Erythroblast (primary cell): ENCODE measurements at regions not wholly inside any gene's neighbourhood (a gene's known extent, or its start where the extent isn't known, plus 50 kb on each side); places are given as distances from the start of the nearest gene placed in this dataset.

Experiments used
- DNase-seq, 2 experiments: peaks; one replicate each; lab custom pipeline; 2025; lab: John Stamatoyannopoulos, UW
- GATA1 ChIP-seq: IDR thresholded peaks from 2 replicates; pipeline ENCODE4 v1.6.1; 2011; ENCODE audit warnings: low read depth, mild to moderate bottlenecking, control low read depth, low read length, moderate library complexity
- POLR2A ChIP-seq: IDR thresholded peaks from 2 replicates; pipeline ENCODE4 v1.6.1; 2011; ENCODE audit warnings: mild to moderate bottlenecking, low read length

GRCh38 chr17:52287611-52288010 lies 129.1 kb upstream of the CA10 start:
- TF ChIP-seq POLR2A (no peak), GATA1 (no peak)
- DNase-seq, result no peak

- TF ChIP-seq POLR2A (no peak), GATA1 (no peak)
- no peak for DNase-seq
These were observed 125.4 kb upstream of the CA10 start for GRCh38 chr17:52283872-52284271.

DNA sequence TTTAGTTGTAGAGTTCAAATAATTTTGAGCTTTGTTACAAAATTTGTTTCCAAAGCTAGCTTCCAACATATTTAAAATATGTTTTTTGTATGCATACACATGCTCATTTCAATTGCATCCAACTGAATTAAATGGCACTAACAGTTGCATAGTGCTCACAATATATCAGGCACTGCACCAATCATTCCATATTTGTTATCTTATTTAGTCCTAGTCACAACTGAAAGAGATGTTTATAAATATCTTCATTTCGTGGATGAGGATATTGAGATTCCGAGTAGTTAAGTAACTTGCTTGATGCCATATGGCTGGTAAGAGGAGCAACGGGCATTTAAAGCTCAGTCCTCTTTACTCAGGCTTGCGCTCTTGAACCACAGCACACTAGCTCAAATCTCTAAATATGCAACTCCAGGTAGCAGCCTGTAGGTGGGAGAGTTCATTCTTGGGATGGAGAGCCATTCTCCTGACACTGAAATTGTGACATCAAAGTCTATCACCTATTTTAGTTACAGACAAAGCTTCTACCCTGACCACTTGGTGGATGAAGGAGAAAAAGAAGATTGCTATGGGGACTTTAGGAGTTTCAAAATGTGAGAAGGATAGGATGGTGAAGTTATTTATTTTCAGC lies 118.0 kb upstream of the CA10 start:
- no peak for DNase-seq
- TF ChIP-seq GATA1 (no peak), POLR2A (no peak)

GRCh38 chr17:52271781-52272180 lies 113.3 kb upstream of the CA10 start:
- DNase-seq, result no peak
- TF ChIP-seq POLR2A, result no peak
- no peak for TF ChIP-seq GATA1

- no peak for DNase-seq
- TF ChIP-seq GATA1 (no peak), POLR2A (no peak)
These were observed 96.8 kb upstream of the CA10 start for GRCh38 chr17:52255347-52255746.

GRCh38 chr17:52244689-52245088 lies 86.2 kb upstream of the CA10 start:
- no peak for TF ChIP-seq POLR2A
- TF ChIP-seq GATA1, result no peak
- DNase-seq, result no peak

DNA sequence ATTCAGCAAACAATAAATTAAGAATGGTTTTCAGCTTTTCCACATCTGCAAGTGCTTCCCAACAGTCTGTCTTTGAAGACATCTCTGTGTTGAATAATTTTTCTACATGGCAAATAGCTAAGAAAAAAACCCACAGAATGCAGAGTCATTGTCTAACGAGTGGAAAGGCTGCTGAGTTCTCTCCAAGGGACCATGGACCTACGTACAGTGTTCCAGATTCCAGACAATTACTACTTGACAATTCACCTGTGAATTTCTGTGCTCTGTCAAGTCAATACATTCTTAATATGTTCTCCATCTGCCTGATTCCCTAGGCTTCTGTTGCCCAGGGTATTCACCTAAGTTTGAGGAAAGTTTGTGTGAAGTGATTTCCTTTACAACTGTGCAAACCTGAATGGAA lies 83.8 kb upstream of the CA10 start:
- DNase-seq, result no peak
- TF ChIP-seq POLR2A (no peak), GATA1 (no peak)

GRCh38 chr17:52237151-52237550 lies 78.6 kb upstream of the CA10 start:
- no peak for TF ChIP-seq GATA1
- TF ChIP-seq POLR2A, result no peak
- no peak for DNase-seq

DNA sequence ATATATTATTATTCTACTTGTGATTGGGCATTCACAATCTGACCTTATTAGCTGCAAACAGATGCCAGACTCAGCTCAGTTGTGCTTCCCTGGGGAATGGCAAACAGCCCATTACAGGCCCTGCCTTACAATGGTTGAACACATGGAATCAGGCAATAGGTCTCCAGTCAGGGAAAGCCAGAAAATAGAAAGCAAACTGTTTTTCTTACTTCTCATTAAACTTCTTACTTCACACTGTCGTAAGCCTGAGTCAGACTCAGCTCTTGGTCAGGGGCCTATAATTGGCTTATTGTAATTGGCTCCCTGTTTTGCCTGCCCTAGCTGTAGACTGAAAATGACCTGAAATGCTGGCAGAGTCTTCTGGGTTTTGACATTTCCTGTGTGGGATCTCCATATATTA lies 77.0 kb upstream of the CA10 start:
- TF ChIP-seq GATA1, result no peak
- TF ChIP-seq POLR2A, result no peak
- DNase-seq, result no peak

DNA sequence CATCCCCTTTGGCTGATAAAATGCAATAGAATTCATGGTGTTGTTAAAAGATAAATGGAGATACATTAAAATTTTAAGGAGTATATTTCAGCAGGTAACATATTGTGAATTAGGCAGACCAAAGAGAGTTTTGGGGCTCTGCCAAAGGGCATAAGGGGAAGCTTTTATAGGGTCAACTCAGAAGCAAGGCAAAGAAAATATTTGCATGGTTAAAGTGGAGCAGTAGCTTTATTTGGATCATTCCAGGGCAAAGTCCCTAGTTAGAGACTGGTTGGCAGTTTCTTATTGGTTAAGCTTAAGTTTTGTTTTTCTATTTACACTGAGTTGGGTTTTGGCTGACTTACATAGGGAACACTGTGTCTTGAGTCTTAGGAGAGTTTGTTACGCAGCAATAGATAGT lies 75.1 kb upstream of the CA10 start:
- TF ChIP-seq GATA1, result no peak
- TF ChIP-seq POLR2A, result no peak

GRCh38 chr17:52233176-52233575 lies 74.7 kb upstream of the CA10 start:
- DNase-seq, result no peak
- no peak for TF ChIP-seq GATA1
- TF ChIP-seq POLR2A, result no peak

More for the DNA sequence above, 75.1 kb upstream of the CA10 start:
- no peak for DNase-seq

DNA sequence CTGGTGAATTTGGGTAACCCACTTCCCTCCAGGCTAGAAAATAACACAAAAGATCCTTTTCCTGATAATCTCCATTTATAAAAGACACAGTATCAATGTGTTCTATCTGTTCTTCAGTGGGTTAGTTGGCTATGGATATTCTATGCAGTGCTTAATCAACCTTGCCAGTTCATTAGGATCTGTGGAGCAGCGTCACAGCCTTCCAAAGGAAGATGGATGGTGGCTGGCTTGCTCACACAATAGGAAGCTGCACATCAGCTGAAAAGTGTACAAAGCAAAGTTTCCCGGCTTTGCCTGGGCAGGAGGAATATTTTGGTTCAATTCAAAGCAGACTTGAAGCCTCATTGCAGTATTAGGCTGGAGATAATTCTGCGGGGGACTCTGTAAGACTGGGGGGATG lies 70.3 kb upstream of the CA10 start:
- DNase-seq, result no peak
- TF ChIP-seq GATA1, result no peak
- no peak for TF ChIP-seq POLR2A

- DNase-seq, result no peak
- no peak for TF ChIP-seq POLR2A
- TF ChIP-seq GATA1, result no peak
These were observed 69.4 kb upstream of the CA10 start for GRCh38 chr17:52227926-52228325.

DNA sequence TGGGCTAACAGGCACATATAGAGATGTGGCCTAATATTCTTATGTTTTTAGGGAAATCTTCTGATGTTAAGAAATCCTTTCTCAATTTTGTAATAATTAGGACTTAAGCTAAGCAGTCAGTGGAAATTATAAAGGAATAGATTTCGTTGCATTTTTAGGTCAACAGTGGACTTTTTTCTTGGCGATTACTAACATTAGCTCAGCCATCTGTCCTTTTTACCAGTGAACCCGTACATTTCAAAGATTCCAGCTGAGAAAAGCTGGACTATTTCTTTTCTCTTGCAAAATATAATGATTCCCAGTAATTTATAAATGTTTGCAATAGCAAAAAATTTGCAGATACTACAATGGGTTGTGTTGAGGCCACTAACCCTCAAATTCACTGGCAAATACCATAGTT lies 54.9 kb upstream of the CA10 start:
- DNase-seq, result no peak
- TF ChIP-seq POLR2A (no peak), GATA1 (no peak)

DNA sequence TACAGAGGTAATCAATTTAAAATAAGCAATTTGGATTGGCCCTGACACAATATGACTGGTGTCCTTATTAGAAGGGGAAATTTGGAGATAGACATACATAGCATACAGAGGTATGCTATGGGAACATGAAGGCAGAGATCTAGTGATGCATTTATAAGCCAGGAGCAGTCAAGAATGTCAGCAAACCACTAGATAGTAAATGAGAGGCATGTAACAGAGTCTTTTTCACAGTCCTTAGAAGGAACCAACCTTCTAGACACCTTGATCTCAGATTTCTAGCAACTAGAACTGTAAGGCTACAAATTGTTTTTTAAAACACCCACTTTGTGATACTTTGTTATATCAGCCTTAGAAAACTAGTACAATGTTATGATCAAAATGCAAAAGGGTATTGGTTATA lies 54.3 kb upstream of the CA10 start:
- TF ChIP-seq POLR2A (no peak), GATA1 (no peak)
- no peak for DNase-seq
